Epithelial cell of esophagus (primary cell): ENCODE measurements at regions not wholly inside any gene's neighbourhood (a gene's known extent, or its start where the extent isn't known, plus 50 kb on each side); places are given as distances from the start of the nearest gene placed in this dataset.
"Not testable (repeated sequence)": the region's sequence is repeated elsewhere in the genome, so short reads cannot be mapped to it uniquely, and the experiment has no call there.

Source experiments
- DNase-seq: peaks from one replicate; pipeline ENCODE4 v3.0.0; 2010; ENCODE audit warnings: low read depth
- H3K4me3 ChIP-seq: 2 replicates; pipeline ENCODE4 v1.5.1; 2011; ENCODE audit warnings: mild to moderate bottlenecking, low read length, control low read depth
- CTCF ChIP-seq: IDR thresholded peaks from 2 replicates; pipeline ENCODE4 v1.5.1; 2011; ENCODE audit warnings: low read depth, mild to moderate bottlenecking, low read length, control low read depth, inconsistent platforms; ENCODE audit not compliant: insufficient read depth; ENCODE audit errors: missing control alignments

GRCh38 chr10:30748152-30748973 lies 118.8 kb upstream of the LYZL2 start:
- no peak for TF ChIP-seq CTCF
- DNase-seq, result no peak
- no peak overlapping the region for H3K4me3 ChIP-seq

GRCh38 chr10:30747633-30748032 lies 118.1 kb upstream of the LYZL2 start:
- H3K4me3 ChIP-seq, result no peak overlapping the region
- TF ChIP-seq CTCF, result no peak
- DNase-seq, result peak; percentile 20

GRCh38 chr10:30745953-30746352 lies 116.4 kb upstream of the LYZL2 start:
- no peak for DNase-seq
- TF ChIP-seq CTCF, result no peak
- no peak overlapping the region for H3K4me3 ChIP-seq

GRCh38 chr10:30744106-30744505 lies 114.6 kb upstream of the LYZL2 start:
- no peak for DNase-seq
- H3K4me3 ChIP-seq, result no peak overlapping the region
- TF ChIP-seq CTCF, result no peak

- no peak overlapping the region for H3K4me3 ChIP-seq
- no peak for TF ChIP-seq CTCF
- DNase-seq, result no peak
These were observed 114.0 kb upstream of the LYZL2 start for GRCh38 chr10:30743586-30743985.

GRCh38 chr10:30742471-30742870 lies 112.9 kb upstream of the LYZL2 start:
- no peak for TF ChIP-seq CTCF
- DNase-seq, result no peak
- H3K4me3 ChIP-seq, result no peak overlapping the region

- not testable (repeated sequence) for H3K4me3 ChIP-seq, DNase-seq
These were observed 111.2 kb upstream of the LYZL2 start for GRCh38 chr10:30740774-30741173.
